ENCODE measurements at regions not wholly inside any gene's neighbourhood (a gene's known extent, or its start where the extent isn't known, plus 50 kb on each side); places are given as distances from the start of the nearest gene placed in this dataset.

DNA sequence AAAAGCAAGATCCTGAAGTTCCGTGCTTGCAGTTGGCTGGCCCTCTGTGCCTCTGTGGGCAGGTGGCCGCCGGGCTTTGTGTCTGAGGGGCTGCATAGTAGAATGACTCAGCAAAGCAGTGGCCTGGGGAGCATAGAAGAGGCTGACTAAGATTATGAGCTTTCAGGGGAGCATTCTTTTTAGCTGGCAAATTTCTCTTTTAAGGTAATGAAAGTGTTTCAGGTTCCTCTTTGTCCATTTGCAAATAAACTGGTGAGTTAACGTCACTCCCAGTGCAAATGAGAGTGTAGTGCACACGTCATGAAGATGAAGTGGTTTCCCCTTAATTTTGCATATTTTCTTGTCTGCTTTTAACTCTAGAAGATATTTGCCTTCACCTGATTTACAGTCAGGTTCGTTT lies 98.6 kb downstream of the BCL2L11 start:
- no peak for DNase-seq

DNA sequence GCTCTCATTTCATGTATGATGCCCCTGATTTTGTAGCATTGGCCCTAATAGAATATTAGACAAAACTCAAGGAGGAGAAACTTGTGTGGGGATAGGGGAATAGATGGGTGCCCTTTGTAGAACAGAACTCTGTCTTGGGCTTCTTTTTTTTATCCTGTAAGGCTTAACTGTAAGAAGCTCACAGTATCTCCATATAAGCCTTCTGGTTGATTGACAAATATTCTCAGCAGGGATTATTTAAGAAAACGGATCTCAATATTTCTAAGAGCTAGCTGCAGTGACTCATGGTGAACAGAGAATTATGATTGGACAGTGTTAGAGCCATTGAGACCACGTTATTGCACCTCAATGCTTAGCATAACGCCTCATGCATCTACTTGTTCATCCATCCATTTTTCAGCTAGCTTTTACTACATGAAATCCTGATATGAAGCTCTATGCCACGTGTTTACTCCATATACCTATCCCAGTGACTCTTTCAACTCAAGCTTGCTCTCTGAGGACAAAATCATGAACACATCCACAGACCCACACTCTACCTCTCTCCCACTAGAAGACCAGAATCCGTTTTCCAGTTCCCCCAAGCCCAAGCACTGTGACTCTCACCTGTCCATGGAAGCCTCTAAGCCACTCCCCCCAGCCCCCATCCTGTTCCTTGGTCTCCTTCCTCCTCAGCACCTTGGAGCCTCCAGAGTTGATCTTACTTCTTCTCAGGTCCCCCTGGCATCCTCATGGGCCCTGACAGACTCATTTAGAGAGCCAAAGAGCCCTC lies 99.2 kb downstream of the BCL2L11 start:
- no peak for DNase-seq

GRCh38 chr2:111220962-111221361 lies 100.2 kb downstream of the BCL2L11 start:
- no peak for DNase-seq

- DNase-seq, result no peak
Measured at GRCh38 chr2:111221701-111222100, 101.0 kb downstream of the BCL2L11 start.

DNA sequence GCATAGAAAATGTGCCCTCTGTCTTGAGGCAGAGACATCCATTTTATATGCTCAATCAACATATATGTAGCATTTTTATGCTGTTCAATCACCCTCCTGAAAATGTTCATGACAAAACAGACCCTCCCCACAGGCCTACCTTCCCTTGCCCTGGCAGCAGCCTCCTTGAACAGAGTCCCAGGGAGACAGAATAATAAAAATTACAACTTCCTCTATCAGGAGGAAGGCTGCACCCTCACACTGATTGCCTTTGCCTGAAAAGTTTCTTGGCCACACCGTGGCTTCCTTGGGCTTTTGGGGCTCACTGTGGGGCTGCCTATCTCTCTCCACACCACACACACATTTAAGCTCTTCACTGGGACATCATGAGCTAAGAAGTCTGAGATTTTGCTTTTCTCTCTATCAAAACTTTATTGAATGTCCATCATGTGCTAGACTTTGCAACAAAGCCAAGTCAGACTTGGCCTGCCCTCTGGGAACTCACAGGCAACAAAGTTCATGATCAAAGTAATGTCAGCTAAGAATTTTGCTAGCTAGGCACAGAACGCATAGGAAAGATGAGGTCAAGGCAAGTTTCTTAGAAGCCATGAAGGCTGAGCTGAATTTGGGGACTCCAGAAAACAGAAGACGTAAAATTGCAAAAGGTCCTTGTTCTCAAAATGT lies 101.6 kb downstream of the BCL2L11 start:
- DNase-seq, result no peak

- no peak for DNase-seq
Measured at GRCh38 chr2:111225856-111226255, 105.1 kb downstream of the BCL2L11 start.

DNA sequence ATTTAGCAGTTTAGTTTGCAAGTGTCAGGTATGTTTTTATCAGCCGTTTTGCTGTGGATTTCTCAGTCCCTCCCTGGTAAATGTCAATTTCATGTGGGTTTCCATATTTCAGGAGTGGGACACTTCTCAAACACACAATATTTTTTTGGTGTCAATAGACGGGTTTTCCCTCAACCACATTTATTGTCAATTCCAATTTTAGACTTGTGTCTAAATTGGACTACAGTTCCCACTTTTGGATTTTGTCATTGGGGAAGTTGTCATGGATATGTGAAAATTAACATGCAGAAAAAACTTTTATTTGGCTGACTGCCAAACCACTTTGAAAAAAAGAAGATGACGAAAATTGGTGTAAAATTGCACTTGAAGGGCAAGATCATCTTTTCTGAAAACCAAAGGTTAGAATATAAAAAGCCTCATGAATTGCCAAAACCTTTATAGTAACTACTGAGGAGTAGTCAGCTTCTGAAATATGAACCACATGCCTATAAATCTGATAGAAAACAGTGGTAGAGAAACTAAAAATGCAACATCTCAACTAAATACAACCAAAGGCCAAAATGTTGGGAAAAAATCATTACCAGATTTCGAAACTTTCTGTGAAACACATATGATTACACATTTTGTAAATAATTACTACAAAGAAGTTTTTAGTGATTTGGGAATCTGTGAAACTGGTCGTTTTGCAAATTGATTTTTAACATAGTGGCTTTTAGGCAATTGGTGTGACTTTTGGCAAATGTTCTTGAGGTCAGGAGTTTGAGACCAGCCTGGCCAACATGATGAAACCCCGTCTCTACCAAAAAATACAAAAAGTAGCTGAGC lies 106.4 kb downstream of the BCL2L11 start:
- no peak for DNase-seq

GRCh38 chr2:111227716-111228141 lies 107.0 kb downstream of the BCL2L11 start:
- DNase-seq, result no peak

- no peak for DNase-seq
Measured at GRCh38 chr2:111231532-111232252, 111.0 kb downstream of the BCL2L11 start.

- DNase-seq, result no peak
Measured at GRCh38 chr2:111235192-111236015, 114.7 kb downstream of the BCL2L11 start.

- no peak for DNase-seq
Measured at GRCh38 chr2:111236025-111236424, 115.3 kb downstream of the BCL2L11 start.

- DNase-seq, result no peak
Measured at GRCh38 chr2:111238296-111238695, 117.6 kb downstream of the BCL2L11 start.

DNA sequence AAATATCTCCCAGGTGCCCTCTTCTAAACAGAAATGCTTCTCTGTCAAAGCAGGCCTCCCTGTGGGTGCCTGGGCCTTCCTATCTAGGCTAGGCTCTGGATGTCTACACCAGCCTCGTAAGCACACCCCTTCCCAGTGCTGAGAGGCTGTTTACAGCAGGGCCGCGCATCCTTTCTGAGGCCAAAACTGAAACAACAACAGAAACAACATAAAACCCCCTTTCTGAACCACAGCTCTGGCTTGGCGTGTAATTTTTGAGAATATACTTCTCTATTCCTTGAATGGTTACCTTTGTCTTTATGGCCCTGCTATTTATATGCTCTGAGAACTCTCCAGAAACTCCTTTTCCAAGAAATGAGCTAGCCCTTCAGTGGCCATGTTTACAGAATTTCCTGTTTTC lies 118.4 kb downstream of the BCL2L11 start:
- DNase-seq, result no peak

DNA sequence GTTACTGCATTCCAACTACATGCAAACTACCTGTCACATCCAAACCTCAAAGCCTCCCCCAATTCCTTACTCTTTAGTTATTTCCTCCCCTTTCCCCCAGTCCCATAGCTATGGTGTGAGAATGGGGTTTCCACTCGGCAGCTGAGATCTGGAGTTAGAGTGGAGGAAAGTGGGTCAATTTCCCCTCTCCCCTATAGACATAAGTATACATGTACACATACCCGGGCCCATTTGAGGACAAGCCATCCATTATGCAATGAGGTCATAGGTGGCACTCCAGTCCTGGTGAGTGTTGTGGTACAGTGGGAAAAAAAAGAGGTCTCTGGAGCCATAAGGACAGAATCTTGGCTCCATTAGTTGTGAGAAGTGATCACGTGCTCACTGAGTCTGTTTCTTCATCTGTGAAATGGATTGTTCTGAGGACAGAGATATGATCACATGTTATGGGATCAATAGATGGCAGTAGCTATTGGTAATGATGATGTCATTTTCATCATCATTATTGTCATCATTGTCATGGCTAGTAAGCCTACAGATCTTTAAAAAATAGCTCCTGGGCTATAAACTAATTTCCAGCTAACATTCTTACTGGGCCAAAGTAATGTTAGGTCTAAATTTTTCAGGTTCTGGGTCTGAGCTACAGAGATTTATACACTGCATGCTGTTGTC lies 119.0 kb downstream of the BCL2L11 start:
- DNase-seq, result no peak

DNA sequence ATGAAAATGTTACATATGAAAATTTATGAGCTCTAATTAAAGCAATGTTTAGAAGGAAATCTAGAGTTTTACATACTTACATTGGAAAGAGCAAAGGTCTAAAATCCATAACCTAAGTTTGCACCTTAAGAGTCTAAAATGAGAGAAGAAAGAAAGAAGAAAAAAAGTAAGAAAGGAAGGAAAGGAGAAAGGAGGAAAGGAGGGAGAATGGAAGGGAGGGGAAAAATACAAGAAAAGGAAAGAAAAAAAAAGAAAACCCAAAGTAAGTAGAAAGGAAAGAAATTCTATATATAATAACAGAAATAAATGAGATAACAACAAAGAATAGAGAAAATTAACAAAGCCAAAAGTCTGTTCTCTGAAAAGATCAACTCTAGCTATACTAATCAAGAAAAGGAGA lies 122.6 kb downstream of the BCL2L11 start:
- no peak for DNase-seq

DNA sequence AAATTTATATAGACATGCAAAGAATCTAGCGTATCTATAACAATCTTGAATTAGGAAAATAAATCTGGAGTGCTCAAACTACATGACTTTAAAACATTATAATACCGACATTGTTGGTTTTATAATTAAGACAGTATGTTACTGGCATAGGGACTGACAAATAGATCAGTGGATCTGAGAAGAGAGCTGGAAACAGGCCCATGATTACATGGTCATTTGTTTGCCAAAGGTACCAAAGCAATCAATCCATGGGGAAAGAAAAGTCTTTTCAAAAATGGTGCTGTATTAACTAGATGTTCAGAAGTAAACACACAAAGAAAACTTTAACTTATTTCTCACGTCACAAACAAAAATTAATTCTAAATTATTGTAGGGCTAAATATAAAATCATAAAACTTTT lies 124.2 kb downstream of the BCL2L11 start:
- no peak for DNase-seq

DNA sequence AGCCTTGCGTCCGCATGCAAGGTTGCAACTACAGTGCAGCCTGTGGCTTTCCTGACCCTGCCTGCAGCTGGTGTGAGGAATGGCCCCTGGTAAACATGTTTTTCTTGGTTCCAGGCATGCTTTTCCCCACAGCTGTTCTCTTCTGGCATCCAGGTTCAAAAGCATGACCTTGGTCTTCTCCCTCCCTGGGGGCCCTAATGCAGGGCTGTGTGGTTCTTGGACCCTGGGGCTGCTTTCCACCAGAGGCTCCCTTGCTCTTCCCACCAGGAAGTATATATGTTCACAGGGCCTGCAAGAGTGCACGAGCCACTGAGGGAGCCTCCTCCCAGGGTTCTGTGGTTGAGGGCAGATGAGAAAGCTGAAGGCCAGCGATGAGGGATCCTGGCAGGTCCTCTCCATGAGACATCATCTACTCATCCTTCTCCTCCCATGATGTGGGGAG lies 125.9 kb downstream of the BCL2L11 start:
- DNase-seq, result no peak

- DNase-seq, result no peak
Measured at GRCh38 chr2:111247491-111247890, 126.8 kb downstream of the BCL2L11 start.

DNA sequence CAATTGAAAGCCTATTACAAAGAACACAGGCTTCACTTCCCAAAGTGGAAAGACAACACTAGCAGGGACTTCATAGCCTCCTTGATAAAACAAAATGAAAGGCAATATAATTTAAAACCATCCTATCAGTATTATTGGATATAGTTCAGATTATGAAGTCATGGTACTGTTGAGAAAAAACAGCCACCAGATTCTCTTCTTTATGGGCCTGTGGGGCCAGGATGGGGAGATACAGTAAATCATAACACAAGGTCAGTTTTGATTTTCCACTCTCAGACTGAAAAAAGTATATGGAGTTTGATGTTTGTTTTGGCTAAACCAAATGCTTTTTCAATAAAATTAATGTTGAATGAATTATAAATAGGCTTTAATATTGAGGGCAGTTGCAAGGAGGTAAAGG lies 129.1 kb downstream of the BCL2L11 start:
- DNase-seq, result no peak

DNA sequence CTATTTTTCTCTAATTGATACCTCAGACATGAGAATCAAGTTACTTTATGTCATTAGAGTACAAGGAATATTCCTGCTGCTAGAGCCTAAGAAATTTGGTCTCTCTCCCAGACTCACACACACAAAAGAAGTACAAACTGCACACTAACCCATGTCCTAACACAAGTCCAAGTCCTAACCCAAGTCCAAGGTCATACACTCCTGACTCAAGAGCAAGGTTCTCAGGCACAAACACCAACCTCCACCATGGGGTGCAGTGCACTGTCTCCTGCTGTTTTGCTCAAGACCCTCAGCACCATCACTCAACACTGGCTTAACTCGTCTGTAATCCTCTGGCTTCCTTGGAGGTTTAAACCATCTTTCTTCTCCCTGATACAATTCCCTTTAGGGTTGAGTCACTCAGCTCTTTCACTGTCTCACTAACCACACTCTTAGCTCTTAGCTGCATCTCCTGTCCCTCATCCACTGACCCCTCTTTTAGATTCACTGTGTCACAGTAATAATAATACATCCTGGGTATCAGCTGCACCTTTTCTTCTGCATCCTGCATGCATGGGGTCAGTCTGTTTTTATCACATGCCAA lies 129.8 kb downstream of the BCL2L11 start:
- no peak for DNase-seq

DNA sequence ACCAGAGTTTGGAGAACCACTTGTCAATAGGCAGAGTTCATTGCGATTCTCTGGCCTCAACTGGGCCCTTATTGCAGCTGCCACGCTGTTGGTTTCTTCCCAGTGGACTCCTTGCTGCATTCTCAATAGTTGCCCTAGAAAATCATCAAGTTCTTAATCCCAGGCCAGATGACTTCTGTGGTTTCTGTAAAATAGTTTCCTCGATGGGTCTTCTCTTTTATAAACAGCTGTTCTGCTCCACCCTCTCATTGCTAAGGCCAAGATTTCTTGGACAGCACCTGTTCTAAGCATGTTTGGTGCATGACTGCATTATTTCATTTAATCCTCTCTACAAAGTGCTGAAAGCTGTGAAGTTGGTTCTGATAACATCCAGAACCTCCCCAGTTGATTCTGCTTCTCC lies 131.0 kb downstream of the BCL2L11 start:
- no peak for DNase-seq

All from CD4-positive, alpha-beta T cell treated with Interleukin-15 for 1 hour (primary cell).